ENCODE measurements at regions not wholly inside any gene's neighbourhood (a gene's known extent, or its start where the extent isn't known, plus 50 kb on each side); places are given as distances from the start of the nearest gene placed in this dataset.
A peak's percentile ranks its signal among the peaks of the same experiment; 100 is the strongest.

GRCh38 chr2:234433201-234433600, 63.7 kb downstream of the ARL4C start:
- no peak overlapping the region for H4K8ac ChIP-seq (ENCODE audit: low read depth, low read length)
- H3K9ac ChIP-seq (ENCODE audit: low read length): no peak overlapping the region
- no peak overlapping the region for H3K27ac ChIP-seq (ENCODE audit: low read depth, low read length)
- H3K36me3 ChIP-seq (ENCODE audit: control insufficient read depth in 1 of 2, insufficient read depth in 2 of 2, low read length in 2 of 2): no peaks in the 10 kb centered on the region
- no peak overlapping the region for H2BK5ac ChIP-seq (ENCODE audit: low read depth, low read length, poor library complexity)
- H3K23ac ChIP-seq (ENCODE audit: low read length): no peak overlapping the region
- no peaks in the 10 kb centered on the region for H3K79me1 ChIP-seq (ENCODE audit: low read length)
- no peak for DNase-seq
- no peak overlapping the region for H3K18ac ChIP-seq (ENCODE audit: low read length)
- H3K4me3 ChIP-seq (ENCODE audit: low read depth, low read length): no peak overlapping the region
- H4K12ac ChIP-seq (ENCODE audit: low read depth, low read length): no peak overlapping the region
- no peak overlapping the region for H2BK120ac ChIP-seq (ENCODE audit: insufficient read depth, low read length, poor library complexity)
- H3K27me3 ChIP-seq (ENCODE audit: insufficient read depth, low read length): no peaks in the 10 kb centered on the region
- H3K4ac ChIP-seq (ENCODE audit: low read depth, low read length): no peak overlapping the region
- H3K14ac ChIP-seq (ENCODE audit: low read length): no peak overlapping the region
- no peak overlapping the region for H2BK12ac ChIP-seq (ENCODE audit: low read length)
- WGBS (ENCODE audit: extremely low coverage, insufficient coverage, insufficient read length): no CpG with 5 or more reads among the region's 3 CpGs
- H2AK5ac ChIP-seq (ENCODE audit: low read length): no peak overlapping the region
- H3K4me1 ChIP-seq (ENCODE audit: control insufficient read depth in 1 of 2, insufficient read depth in 2 of 2, low read length in 2 of 2): peaks cover 5 to 16% of the 10 kb centered on the region in 2 experiments
- no peaks in the 10 kb centered on the region for H3K9me3 ChIP-seq (ENCODE audit: insufficient read depth, low read depth, low read length)
- no peak overlapping the region for H4K91ac ChIP-seq (ENCODE audit: low read depth, low read length)
- no peak overlapping the region for H3K4me2 ChIP-seq (ENCODE audit: low read length)
- H2AFZ ChIP-seq (ENCODE audit: insufficient read depth, low read length, poor library complexity): no peak overlapping the region
- no peaks in the 10 kb centered on the region for H3K79me2 ChIP-seq (ENCODE audit: control insufficient read depth, insufficient read depth, low read length, poor library complexity)

GRCh38 chr2:234430871-234431270, 66.0 kb downstream of the ARL4C start:
- no peak overlapping the region for H4K12ac ChIP-seq (ENCODE audit: low read depth, low read length)
- peaks cover 10% of the 10 kb centered on the region for H3K79me1 ChIP-seq (ENCODE audit: low read length)
- H3K9me3 ChIP-seq (ENCODE audit: insufficient read depth, low read depth, low read length): no peaks in the 10 kb centered on the region
- H3K27me3 ChIP-seq (ENCODE audit: insufficient read depth, low read length): no peaks in the 10 kb centered on the region
- H3K4me1 ChIP-seq (ENCODE audit: control insufficient read depth in 1 of 2, insufficient read depth in 2 of 2, low read length in 2 of 2): peaks cover 7 to 14% of the 10 kb centered on the region in 2 experiments
- DNase-seq: no peak
- H3K4ac ChIP-seq (ENCODE audit: low read depth, low read length): no peak overlapping the region
- H3K18ac ChIP-seq (ENCODE audit: low read length): no peak overlapping the region
- H3K4me2 ChIP-seq (ENCODE audit: low read length): no peak overlapping the region
- no peak overlapping the region for H3K23ac ChIP-seq (ENCODE audit: low read length)
- H3K79me2 ChIP-seq (ENCODE audit: control insufficient read depth, insufficient read depth, low read length, poor library complexity): no peaks in the 10 kb centered on the region
- no peak overlapping the region for H3K9ac ChIP-seq (ENCODE audit: low read length)
- no peak overlapping the region for H4K91ac ChIP-seq (ENCODE audit: low read depth, low read length)
- no peak overlapping the region for H2AFZ ChIP-seq (ENCODE audit: insufficient read depth, low read length, poor library complexity)
- no CpG with 5 or more reads among the region's 2 CpGs for WGBS (ENCODE audit: extremely low coverage, insufficient coverage, insufficient read length)
- no peaks in the 10 kb centered on the region for H3K36me3 ChIP-seq (ENCODE audit: control insufficient read depth in 1 of 2, insufficient read depth in 2 of 2, low read length in 2 of 2)
- H3K4me3 ChIP-seq (ENCODE audit: low read depth, low read length): no peak overlapping the region
- H3K14ac ChIP-seq (ENCODE audit: low read length): no peak overlapping the region
- H4K8ac ChIP-seq (ENCODE audit: low read depth, low read length): no peak overlapping the region
- no peak overlapping the region for H2AK5ac ChIP-seq (ENCODE audit: low read length)
- H3K27ac ChIP-seq (ENCODE audit: low read depth, low read length): no peak overlapping the region
- H2BK5ac ChIP-seq (ENCODE audit: low read depth, low read length, poor library complexity): no peak overlapping the region
- H2BK12ac ChIP-seq (ENCODE audit: low read length): no peak overlapping the region
- no peak overlapping the region for H2BK120ac ChIP-seq (ENCODE audit: insufficient read depth, low read length, poor library complexity)

- Histone ChIP-seq H4K12ac (ENCODE audit: low read depth, low read length) (no peak overlapping the region), H3K27ac (ENCODE audit: low read depth, low read length) (no peak overlapping the region), H3K9me3 (ENCODE audit: insufficient read depth, low read depth, low read length) (no peaks in the 10 kb centered on the region), H2BK120ac (ENCODE audit: insufficient read depth, low read length, poor library complexity) (no peak overlapping the region), H2BK12ac (ENCODE audit: low read length) (no peak overlapping the region), H3K79me1 (ENCODE audit: low read length) (peaks cover 10% of the 10 kb centered on the region), H3K27me3 (ENCODE audit: insufficient read depth, low read length) (no peaks in the 10 kb centered on the region), H3K4ac (ENCODE audit: low read depth, low read length) (no peak overlapping the region), H3K36me3 (ENCODE audit: control insufficient read depth in 1 of 2, insufficient read depth in 2 of 2, low read length in 2 of 2) (no peaks in the 10 kb centered on the region), H2AK5ac (ENCODE audit: low read length) (no peak overlapping the region), H4K8ac (ENCODE audit: low read depth, low read length) (no peak overlapping the region), H3K9ac (ENCODE audit: low read length) (no peak overlapping the region), H3K23ac (ENCODE audit: low read length) (no peak overlapping the region), H3K18ac (ENCODE audit: low read length) (no peak overlapping the region), H3K79me2 (ENCODE audit: control insufficient read depth, insufficient read depth, low read length, poor library complexity) (no peaks in the 10 kb centered on the region), H2BK5ac (ENCODE audit: low read depth, low read length, poor library complexity) (no peak overlapping the region), H3K4me1 (ENCODE audit: control insufficient read depth in 1 of 2, insufficient read depth in 2 of 2, low read length in 2 of 2) (peaks cover 5 to 14% of the 10 kb centered on the region in 2 experiments), H2AFZ (ENCODE audit: insufficient read depth, low read length, poor library complexity) (no peak overlapping the region), H3K14ac (ENCODE audit: low read length) (no peak overlapping the region), H4K91ac (ENCODE audit: low read depth, low read length) (no peak overlapping the region), H3K4me2 (ENCODE audit: low read length) (no peak overlapping the region), H3K4me3 (ENCODE audit: low read depth, low read length) (no peak overlapping the region)
- no CpG with 5 or more reads among the region's 5 CpGs for WGBS (ENCODE audit: extremely low coverage, insufficient coverage, insufficient read length)
- DNase-seq: no peak
Observed at GRCh38 chr2:234429265-234429664, 67.6 kb downstream of the ARL4C start.

GRCh38 chr2:234427081-234428061, 69.5 kb downstream of the ARL4C start:
- peak overlapping the region; percentile 79 for H4K91ac ChIP-seq (ENCODE audit: low read depth, low read length)
- H2BK12ac ChIP-seq (ENCODE audit: low read length): peak overlapping the region; percentile 24
- H3K4ac ChIP-seq (ENCODE audit: low read depth, low read length): no peak overlapping the region
- H3K27ac ChIP-seq (ENCODE audit: low read depth, low read length): peak overlapping the region; percentile 24
- no peak overlapping the region for H3K9ac ChIP-seq (ENCODE audit: low read length)
- peak overlapping the region; percentile 82 for H2BK120ac ChIP-seq (ENCODE audit: insufficient read depth, low read length, poor library complexity)
- H3K79me1 ChIP-seq (ENCODE audit: low read length): peaks cover 10% of the 10 kb centered on the region
- peak overlapping the region; percentile 36 for H3K14ac ChIP-seq (ENCODE audit: low read length)
- no peaks in the 10 kb centered on the region for H3K27me3 ChIP-seq (ENCODE audit: insufficient read depth, low read length)
- peak in 1 of 2 donors; percentile 74 for DNase-seq
- peak overlapping the region; percentile 56 for H2AFZ ChIP-seq (ENCODE audit: insufficient read depth, low read length, poor library complexity)
- peak overlapping the region; percentile 15 for H2AK5ac ChIP-seq (ENCODE audit: low read length)
- no CpG with 5 or more reads among the region's 15 CpGs for WGBS (ENCODE audit: extremely low coverage, insufficient coverage, insufficient read length)
- H3K18ac ChIP-seq (ENCODE audit: low read length): peak overlapping the region; percentile 31
- no peaks in the 10 kb centered on the region for H3K79me2 ChIP-seq (ENCODE audit: control insufficient read depth, insufficient read depth, low read length, poor library complexity)
- H2BK5ac ChIP-seq (ENCODE audit: low read depth, low read length, poor library complexity): peak overlapping the region; percentile 76
- H3K23ac ChIP-seq (ENCODE audit: low read length): no peak overlapping the region
- no peaks in the 10 kb centered on the region for H3K9me3 ChIP-seq (ENCODE audit: insufficient read depth, low read depth, low read length)
- H3K4me3 ChIP-seq (ENCODE audit: low read depth, low read length): no peak overlapping the region
- H3K36me3 ChIP-seq (ENCODE audit: control insufficient read depth in 1 of 2, insufficient read depth in 2 of 2, low read length in 2 of 2): no peaks in the 10 kb centered on the region
- H4K8ac ChIP-seq (ENCODE audit: low read depth, low read length): peak overlapping the region; percentile 61
- H3K4me1 ChIP-seq (ENCODE audit: control insufficient read depth in 1 of 2, insufficient read depth in 2 of 2, low read length in 2 of 2): peaks cover 5 to 15% of the 10 kb centered on the region in 2 experiments
- peak overlapping the region; percentile 3 for H3K4me2 ChIP-seq (ENCODE audit: low read length)
- H4K12ac ChIP-seq (ENCODE audit: low read depth, low read length): no peak overlapping the region
